A204.1 (cell line): ENCODE measurements at regions not wholly inside any gene's neighbourhood (a gene's known extent, or its start where the extent isn't known, plus 50 kb on each side); places are given as distances from the start of the nearest gene placed in this dataset.

Source experiments
- FAIRE-seq: peaks from 2 replicates; lab custom pipeline; 2012; peaks lifted over from hg19 to GRCh38; lab: Jason Lieb, UNC

DNA sequence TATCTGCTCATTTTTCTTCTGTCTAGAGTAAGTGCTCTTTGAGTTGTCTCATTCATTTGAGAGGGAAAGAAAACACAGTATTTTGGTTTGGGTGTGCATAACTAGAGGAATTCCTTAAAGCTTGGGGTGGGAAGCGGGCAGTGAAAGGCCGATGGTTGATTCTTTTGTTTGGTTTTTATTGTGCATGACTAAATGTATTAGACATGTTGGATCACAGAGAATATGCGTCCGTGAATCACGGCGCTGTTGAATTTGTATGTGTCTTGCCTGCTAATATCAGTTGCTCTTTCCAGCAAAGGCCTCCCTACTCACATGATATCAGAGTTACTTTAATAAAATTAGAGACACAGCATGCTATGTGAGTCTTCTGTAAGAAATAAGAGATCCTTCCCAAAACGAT is 180.0 kb downstream of the CHD9NB start:
- no peak for FAIRE-seq

DNA sequence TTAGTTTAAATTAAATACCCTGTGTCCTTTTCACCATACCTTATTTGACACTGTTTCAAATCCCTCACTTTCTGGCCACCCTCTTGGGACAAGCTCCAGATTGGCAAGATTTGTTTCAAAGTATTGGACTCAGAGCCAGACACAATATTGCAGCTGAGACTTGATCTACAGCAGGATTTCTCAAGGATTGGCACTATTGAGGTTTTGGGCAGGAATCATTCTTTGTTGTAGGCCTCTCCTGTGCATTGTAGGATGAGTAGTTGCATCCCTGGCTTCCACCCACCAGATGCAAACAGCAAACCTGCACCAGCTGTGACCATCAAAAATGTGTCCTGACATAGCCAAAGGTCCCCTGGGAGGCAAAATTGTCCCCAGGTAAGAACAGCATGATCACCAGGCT is 181.2 kb downstream of the CHD9NB start:
- no peak for FAIRE-seq

DNA sequence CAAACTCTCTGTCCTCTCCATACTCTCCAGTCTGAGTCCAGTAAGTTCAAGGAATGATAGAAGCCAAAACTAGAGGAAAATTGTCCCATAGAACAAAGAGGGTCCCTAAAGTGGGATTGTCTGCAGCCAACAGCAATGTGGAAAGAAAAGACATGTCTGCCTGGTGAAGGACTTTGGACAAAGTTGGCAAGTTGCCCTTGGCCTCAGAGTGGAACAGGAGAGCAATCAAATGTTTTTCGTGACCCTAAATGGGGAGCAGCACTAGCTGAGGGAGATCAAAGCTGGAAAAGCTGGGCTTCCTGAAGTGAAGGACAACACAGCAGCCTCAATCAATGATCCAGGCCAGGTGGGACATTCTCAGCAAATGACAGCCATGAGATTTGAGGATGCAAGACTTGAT is 183.5 kb downstream of the CHD9NB start:
- no peak for FAIRE-seq

DNA sequence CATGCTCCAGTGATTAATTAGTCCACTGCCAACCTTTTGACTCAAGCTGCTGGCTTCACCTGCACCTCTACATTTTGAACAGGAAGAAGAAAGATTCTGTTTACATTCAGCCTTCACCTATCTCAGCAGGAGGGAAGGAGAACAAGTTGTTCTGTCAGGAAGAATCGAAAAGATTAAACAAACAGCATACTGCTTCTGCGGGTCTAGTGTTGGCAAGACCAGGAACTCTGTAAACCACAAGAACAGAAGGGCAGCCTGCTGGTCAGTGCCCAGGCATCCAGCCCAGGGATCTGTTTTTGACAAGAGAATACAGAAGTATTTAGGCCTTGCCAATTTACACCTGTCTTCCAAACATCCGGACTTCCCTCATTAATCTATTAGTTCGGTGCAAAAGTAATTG is 189.7 kb downstream of the CHD9NB start:
- FAIRE-seq: no peak

DNA sequence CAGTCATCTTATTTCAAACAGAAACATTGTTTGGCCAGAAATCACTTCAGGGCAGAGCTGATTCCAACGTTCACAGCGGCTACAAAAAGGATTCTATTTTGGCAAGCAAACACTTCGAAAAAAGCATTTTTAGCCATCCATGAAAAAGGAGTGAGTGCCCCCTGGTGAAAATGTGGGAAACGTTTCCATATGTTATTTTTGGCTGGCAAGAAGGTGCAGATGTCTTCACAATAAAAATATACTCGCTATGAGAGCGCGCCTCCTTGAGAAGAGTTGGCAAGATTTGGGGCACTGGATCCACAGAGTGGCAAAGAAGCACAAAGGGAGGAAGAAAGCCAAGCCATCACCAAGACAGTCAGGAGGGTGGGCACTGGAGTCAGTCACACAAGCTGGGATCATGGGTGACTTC is 191.1 kb downstream of the CHD9NB start:
- no peak for FAIRE-seq

DNA sequence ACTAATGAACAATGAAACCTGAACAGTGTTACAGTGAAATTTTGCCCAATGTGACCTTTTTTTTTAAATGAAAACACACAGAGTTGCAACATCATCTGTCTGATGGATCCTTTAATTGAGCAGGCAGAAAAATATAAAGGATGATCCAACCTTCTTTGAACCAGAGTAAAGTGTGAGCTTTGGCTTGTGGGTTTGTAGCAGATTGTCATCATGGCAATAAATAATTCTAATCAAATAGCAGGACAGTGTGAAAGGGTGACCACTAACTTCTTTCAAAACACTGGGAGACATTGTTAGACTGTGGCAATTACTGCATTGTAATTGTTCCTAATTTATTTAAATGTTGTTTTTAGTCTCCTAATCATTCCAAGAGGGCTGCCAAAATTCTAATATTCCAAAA is 197.2 kb downstream of the CHD9NB start:
- no peak for FAIRE-seq

DNA sequence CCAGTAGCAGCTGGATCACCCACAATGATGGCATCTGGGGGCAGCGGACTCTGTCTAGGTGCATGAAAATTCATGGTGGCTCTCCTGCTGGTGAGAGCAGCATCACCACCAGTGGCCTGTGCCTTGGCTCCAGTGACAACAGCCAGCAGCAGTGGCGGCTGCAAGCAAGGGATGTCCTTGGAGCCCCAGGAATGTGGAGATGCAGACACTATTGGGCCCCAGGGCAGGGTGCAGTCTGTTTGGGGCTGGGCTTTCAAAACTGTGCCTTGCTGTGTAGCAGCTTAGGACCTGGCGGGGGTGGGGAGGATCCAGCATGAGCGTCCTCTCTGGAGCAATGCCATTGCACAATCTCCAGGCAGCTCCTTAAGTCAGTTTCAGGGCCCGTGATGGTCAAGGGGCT is 199.7 kb downstream of the CHD9NB start:
- FAIRE-seq: no peak

DNA sequence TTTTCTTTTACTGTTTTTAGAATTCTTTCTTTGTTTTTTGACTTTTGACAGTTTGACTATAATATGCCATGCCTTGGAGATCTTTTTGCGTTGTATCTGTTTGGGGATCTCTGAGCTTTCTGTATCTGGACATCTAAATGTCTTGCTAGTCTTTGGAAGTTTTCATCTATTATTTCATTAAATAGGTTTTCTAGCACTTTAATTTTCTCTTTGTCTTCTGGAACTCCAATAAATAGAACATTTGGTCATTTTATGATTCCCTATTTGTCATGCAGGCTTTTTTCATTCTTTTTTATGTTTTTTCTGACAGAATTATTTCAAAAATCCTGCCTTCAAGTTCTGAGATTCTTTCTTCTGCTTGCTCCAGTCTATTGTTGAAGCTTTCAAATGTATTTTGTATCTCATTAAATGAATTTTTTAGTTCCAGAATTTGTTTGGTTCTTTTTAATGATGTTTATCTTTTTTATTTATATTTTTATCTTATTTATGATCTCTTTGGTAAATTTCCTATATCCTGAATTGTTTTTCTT is 201.4 kb downstream of the CHD9NB start:
- FAIRE-seq: no peak

DNA sequence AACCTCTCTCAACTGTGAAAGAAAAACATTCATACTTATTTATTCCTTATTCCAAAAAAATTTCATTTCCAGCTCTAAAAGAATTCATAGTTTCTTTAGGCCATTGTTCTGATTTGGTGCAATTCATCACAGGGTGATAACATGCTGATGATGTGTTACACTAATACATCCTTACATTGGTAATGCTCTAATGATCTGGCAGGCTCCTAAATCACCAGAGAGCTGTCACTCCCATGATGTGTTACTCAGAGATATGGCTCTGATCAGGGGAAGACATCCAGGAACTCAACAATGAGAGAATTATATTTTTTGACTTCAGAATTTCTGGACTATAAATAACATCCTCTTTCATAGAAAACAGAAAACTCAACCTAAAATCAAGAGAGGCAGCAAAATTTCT is 209.3 kb downstream of the CHD9NB start:
- no peak for FAIRE-seq

DNA sequence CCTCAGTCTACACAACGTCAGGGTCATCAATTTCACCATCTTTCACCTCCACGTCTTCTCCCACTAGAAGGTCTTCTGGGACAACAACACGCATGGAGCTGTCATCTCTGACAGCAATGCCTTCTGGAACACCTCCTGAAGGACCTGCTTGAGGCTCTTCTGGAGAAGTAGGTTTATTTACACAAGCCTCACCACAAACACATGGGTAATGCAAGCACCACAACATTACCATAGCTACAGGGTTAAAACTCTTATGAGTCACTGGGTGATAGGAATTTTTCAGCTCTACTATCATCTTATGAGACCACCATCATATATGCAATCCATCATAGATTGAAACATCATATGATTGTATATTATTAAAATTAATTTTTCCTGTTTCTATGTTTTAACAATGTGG is 215.4 kb downstream of the CHD9NB start:
- no peak for FAIRE-seq

DNA sequence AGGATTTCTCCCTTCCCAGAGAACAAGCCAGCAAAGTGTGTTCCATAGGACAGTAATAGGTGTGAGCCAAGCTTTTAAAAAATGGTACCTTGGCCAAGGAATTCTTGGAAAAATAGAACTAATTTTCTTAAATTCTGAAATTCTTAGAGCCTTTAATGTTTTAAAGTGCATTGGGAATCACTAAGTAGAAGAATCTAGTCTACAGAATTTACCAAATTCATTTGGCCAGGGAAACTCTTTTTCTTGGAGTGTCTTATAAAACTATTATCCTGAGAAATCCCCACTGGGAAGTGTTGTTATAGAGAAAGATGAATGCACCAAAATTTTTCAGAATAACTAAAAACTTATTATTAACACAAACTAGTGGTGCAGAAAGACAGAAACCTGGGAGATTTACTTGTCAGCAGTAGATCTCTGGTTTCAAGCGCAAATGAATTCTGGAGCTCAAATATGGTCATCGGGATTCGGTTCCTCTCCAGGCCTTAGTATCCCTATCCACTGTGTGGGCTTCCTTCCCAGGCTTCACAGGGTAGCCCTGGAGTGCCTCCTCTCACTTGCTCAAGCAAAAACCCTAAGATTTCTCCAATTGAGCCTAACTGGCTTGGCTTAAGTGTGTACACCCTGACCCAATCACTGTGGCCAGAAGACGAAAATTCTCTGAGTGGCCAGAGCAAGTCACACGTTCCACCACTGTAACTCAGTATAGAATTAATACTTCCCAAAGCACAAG is 217.8 kb downstream of the CHD9NB start:
- no peak for FAIRE-seq

DNA sequence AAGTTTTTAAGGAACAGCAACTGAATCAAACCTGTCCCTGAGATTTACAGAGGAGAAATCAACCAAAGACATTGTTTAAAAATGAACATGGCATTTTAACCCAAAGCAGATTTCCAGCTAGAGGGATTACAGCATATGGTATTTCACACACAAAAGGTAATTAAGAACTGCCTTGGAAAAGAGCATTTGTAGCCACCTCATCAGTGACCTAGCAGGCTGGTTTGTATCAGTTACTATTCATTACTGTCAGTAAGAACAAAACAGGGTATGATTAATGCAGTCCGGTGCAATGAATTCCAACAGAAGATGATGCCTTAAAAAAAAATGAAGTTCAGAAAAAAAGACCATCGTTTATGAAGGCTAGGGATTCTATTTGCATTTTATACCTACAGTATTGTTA is 219.9 kb downstream of the CHD9NB start:
- FAIRE-seq: no peak

DNA sequence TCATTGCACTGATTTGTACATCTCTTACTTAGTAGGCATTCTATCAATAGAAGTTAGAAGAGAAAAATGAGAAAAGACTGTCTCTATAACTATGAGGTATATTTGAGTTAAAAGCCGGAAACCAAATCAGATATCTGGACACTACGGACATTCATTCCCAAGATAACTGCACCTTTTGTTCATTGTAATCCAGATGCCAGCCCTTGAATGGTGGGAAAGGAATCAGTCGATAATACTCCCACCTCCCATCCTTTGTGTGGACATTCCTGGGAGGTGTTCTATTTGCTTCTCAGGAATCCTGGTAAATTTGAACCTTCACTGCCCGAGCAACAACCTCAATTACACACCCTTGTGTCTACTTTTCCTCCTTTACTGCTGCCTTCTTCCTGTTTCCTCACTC is 225.2 kb downstream of the CHD9NB start:
- no peak for FAIRE-seq

DNA sequence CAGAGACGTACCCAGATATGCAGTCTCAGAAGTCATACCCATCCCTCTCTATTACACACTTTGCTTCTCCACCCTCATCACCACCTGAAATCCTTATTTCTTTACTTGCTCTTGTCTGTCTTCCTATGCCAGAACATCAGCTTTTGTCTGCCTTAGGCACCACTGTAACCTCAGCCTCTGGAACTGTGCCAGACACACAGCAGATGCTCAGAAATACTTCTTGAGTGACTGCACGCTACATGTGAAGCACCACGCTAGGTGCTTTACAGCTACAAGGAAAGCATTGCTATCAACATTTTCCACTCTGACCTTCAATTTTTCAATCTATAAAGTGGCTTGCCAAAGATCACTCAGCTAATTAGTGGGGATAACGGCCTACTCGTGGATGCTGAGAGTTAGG is 226.8 kb downstream of the CHD9NB start:
- no peak for FAIRE-seq

DNA sequence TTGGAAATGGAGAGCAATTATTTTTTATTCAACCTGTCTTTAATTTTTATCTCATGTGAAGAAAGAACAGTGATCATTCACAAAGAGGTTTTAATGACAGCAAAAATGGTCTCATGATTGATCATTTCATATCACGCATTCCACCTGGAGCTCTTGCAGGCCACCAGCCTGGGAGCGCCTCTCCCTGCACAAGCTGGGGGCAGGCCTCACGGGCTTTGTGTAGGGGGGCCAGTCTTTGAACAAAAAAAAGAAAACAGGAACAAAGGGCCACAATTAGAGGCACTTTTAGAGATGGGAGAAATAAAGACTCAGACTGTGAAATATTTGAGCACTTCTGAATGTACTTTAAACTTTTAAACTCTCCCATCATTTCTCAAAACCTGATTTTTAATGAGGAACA is 232.9 kb downstream of the CHD9NB start:
- FAIRE-seq: no peak

DNA sequence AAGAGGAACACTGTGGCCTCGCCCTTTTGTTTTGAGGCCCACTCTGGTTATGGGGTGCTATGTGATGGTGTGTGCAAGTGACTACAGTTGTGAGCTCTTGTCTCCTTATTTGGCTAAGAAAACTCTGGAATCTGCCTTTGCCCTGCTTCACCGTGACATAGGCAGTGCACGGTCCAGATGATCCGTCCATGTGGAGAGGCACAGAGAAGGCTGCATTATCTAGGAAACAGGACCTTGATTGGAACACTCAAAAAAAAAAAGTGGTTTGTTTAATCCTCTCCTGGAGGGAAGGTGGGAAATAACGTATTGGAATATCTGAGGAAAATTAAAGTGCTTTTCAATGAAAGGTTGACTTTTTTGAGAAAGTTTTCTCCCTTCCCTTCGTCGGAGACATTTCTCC is 233.3 kb downstream of the CHD9NB start:
- no peak for FAIRE-seq

DNA sequence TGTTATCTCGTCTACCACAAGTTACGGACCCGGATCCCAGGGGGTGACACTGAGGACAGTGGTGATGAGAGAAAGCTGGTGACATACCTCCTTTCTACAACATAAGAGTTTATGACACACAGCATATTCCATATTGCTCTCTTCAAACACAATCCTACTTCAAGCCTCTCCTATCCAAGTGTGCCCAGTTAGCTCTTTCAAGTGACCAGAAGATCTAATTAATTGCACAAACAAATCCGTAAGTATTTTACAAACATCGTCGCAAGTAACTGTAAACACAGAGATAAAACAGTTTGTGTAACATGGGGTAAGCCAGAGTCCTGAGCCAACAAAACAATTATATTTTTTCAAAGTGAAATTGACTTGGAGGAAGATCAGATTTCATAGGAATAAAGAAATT is 235.0 kb downstream of the CHD9NB start:
- FAIRE-seq: no peak

DNA sequence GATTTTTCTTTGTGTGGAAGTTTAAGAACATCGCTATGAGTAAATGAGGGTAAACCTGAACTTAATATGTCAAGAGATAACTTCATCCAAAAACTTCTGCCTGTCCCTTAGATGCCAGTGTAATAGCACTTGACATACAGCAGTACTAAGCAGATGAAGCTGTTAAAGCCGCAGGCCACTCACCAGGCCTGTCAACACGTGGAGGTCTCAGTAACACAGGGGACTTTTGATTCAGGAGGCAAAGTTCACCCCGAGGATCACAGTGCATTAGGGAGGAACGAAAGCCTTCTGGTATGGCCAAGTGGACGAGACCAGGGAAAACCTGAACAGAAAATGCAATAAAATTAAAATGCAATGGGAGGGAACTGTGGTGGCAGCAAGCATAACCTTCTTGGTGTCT is 235.7 kb downstream of the CHD9NB start:
- no peak for FAIRE-seq

DNA sequence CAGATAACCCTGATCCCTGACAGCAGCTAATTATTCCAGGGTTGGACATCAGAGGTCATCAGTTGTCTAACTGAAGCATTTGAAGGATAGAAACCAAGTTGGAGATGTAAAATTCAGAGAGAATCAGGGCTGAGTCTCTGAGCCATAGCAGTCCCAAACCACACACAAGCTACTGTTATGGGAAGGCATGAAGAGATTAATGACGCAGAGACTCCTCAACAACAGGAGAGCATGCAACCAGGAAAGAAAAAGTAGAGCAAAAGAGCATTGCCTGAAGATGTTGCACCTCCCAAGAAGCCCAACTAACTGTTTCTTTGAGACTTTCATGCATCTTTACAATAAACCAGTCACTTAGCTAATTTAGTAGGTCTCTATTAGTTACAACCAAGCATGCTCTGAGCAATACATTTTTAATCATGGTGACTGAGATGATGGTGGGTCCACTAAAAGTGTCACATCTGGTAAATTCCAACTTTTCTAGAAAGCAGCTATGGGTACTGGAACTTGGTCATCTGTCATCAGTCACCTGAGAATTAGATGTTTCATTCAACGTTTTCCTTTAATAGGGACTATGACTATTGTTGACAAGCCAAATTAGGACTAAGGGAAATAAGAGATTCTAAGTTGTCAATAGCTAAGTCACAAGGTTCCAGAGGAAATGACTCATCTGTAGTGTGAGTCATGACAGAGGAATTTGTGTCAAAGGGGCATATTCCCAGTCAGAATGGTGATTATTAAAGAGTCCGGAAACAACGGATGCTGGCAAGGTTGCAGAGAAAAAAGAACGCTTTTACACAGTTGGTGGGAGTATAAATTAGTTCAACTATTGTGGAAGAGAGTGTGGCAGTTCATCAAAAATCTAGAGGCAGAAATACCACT is 239.8 kb downstream of the CHD9NB start:
- FAIRE-seq: no peak

DNA sequence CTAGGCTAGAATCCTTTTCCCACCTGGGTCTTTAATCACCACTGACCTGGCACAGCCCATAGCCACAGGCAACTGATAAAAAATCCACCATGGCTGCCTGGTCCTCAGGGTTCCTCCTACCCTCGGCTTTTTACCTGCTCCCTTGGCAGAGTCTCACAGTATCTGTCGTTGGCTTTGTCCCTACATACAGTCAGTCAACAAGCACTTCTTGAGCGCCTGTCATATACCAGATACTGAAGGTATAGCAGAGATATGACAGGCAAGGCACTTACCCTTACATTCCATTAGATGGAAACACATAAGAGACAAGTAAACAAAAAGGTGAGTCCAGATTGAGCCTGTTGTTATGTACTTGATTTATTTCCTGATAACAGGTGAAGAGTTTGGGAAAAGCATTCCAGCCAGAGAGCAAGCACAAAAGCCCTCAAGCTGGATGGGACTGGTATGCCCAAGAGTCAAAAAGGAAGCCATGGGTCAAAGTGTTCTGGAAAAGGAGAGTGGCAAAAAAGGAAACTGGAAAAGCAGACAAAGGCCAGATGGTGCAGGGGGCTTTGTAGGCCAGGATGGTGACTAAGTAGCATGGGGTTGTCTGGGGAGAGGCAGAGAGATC is 247.0 kb downstream of the CHD9NB start:
- FAIRE-seq: no peak

DNA sequence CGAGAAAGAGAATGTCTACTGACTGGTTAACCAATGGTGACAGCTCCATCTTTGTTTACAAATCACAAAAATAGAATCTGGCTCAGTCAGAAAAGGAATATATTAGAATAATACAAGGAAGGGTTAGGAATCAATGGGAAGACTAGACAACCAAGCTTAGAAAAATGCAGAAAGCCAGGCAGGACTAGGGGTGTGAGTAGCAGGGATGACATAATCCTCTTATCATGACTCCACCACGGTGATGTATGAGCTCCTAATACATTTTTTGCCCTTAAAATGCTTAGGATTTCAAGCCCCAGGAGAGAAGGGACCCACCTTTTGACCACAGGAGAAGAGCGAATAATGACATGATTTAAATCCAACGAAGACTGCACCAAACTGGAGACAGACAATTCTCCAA is 252.3 kb downstream of the CHD9NB start:
- no peak for FAIRE-seq

DNA sequence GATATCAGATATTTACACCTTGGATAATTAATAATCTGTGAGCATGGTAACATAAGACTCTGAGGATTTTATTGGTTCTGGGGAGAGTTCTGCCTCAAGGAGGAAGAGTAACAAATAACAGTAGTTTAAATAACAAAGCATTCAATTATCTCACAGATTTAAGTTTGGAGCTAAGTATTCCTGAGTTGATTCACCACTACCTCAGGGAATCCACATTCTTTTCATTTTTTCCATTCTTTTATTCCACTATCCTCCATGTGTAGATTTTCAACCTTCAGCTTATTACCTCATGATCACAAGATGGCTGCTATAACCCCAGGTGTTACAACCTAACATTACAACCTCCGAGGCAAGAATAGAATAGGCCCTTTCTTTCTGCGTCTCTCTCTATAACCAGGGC is 252.2 kb upstream of the TOX3 start:
- FAIRE-seq: no peak

DNA sequence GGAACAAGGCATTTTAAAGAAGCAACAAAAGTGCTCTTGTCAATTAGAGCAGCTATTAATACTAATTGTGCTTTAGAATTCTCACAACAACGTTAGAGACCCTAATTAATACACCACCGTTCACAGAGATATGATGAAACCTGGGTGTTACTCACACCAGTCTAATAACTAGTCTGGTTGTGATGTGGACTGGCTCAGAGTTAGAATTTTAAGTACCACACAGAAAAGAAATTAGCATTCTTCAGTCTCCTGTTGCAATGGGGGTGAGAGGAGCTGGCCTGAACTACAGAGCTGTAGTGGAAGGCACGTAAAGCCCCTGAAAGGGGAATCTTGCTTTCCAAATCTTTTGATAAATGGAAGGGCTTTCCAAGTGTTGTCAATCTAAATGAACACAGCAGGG is 240.8 kb upstream of the TOX3 start:
- FAIRE-seq: no peak
